Neural cell (in vitro differentiated cells): ENCODE measurements at regions not wholly inside any gene's neighbourhood (a gene's known extent, or its start where the extent isn't known, plus 50 kb on each side); places are given as distances from the start of the nearest gene placed in this dataset.

Experiments used
- H2AFZ ChIP-seq: fragments of 200-600, 300-800 bp; sonication (generic), shearing (Covaris generic); 2 replicates; pipeline ENCODE4 v1.6.0; 2014; ENCODE audit warnings: low read depth, mild to moderate bottlenecking, antibody characterized with exemption, low read length, moderate library complexity
- H3F3A ChIP-seq: fragments of 200-600 bp; shearing (Covaris generic); 2 replicates; pipeline ENCODE4 v1.6.1; 2016; ENCODE audit warnings: mild to moderate bottlenecking, moderate library complexity, mixed read lengths, antibody characterized with exemption, low read length; ENCODE audit not compliant: insufficient read depth, poor library complexity, severe bottlenecking
- H3K27ac ChIP-seq: fragments of 200-600, 300-800 bp; sonication (generic), shearing (Covaris generic); 2 replicates; pipeline ENCODE4 v1.5.1; 2014; ENCODE audit warnings: mild to moderate bottlenecking, low read length, moderate library complexity
- H3K27me3 ChIP-seq: fragments of 300-800, 200-600 bp; sonication (generic), shearing (Covaris generic); 2 replicates; pipeline ENCODE4 v1.6.0; 2014; ENCODE audit warnings: mild to moderate bottlenecking, low read depth, low read length, moderate library complexity; ENCODE audit not compliant: insufficient read depth
- H3K36me3 ChIP-seq: fragments of 300-800, 200-600 bp; sonication (generic), shearing (Covaris generic); 2 replicates; pipeline ENCODE4 v1.5.1; 2014; ENCODE audit warnings: mild to moderate bottlenecking, antibody characterized with exemption, low read length, moderate library complexity; ENCODE audit not compliant: insufficient read depth
- H3K4me2 ChIP-seq: fragments of 300-800, 200-600 bp; sonication (generic), shearing (Covaris generic); 2 replicates; pipeline ENCODE4 v1.6.0; 2014; ENCODE audit warnings: mild to moderate bottlenecking, low read length
- H3K4me3 ChIP-seq: fragments of 300-800, 200-600 bp; sonication (generic), shearing (Covaris generic); 2 replicates; pipeline ENCODE4 v1.5.1; 2014; ENCODE audit warnings: mild to moderate bottlenecking, low read length, moderate library complexity
- H3K79me2 ChIP-seq: fragments of 200-600 bp; shearing (Covaris generic); replicated peaks from 2 replicates; pipeline ENCODE4 v1.6.0; 2014; ENCODE audit warnings: mild to moderate bottlenecking, low read length, moderate library complexity; ENCODE audit not compliant: insufficient read depth
- H3K9ac ChIP-seq: fragments of 300-800, 200-600 bp; sonication (generic), shearing (Covaris generic); 2 replicates; pipeline ENCODE4 v1.6.1; 2016; ENCODE audit warnings: mild to moderate bottlenecking, low read length, mixed read lengths
- H3K9me2 ChIP-seq: fragments of 200-600 bp; shearing (Covaris generic); 2 replicates; pipeline ENCODE4 v1.6.1; 2016; ENCODE audit warnings: mild to moderate bottlenecking, low read length, mixed read lengths; ENCODE audit not compliant: insufficient read depth
- H3K9me3 ChIP-seq: fragments of 200-600, 300-800 bp; sonication (generic), shearing (Covaris generic); 2 replicates; pipeline ENCODE4 v1.6.1; 2016; ENCODE audit warnings: mild to moderate bottlenecking, mixed run types, low read length, moderate library complexity, mixed read lengths
- H4K20me1 ChIP-seq: fragments of 200-600 bp; shearing (Covaris generic); 2 replicates; pipeline ENCODE4 v1.6.1; 2016; ENCODE audit warnings: mild to moderate bottlenecking, mixed run types; ENCODE audit not compliant: insufficient read depth
- EP300 ChIP-seq: fragments of 450-650 bp; conservative IDR thresholded peaks from 2 replicates; pipeline ENCODE4 v1.6.1; 2014; ENCODE audit warnings: antibody characterized with exemption, mild to moderate bottlenecking, moderate library complexity; ENCODE audit not compliant: poor library complexity, severe bottlenecking
- EZH2 ChIP-seq: fragments of 200-600, 300-800 bp; shearing (Covaris generic), sonication (generic); IDR thresholded peaks from 2 replicates; pipeline ENCODE4 v1.6.1; 2014; ENCODE audit warnings: antibody characterized with exemption, low read length, borderline replicate concordance, mild to moderate bottlenecking; ENCODE audit not compliant: insufficient read depth, poor library complexity, severe bottlenecking
- MXI1 ChIP-seq: fragments of 450-650 bp; conservative IDR thresholded peaks from 2 replicates; pipeline ENCODE4 v1.6.1; 2014; ENCODE audit warnings: antibody characterized with exemption, mild to moderate bottlenecking; ENCODE audit not compliant: poor library complexity, severe bottlenecking
- POLR2AphosphoS5 ChIP-seq: IDR thresholded peaks from 2 replicates; pipeline ENCODE4 v1.6.1; 2012
- RAD21 ChIP-seq: fragments of 450-650 bp; conservative IDR thresholded peaks from 2 replicates; pipeline ENCODE4 v1.6.1; 2014; ENCODE audit warnings: antibody characterized with exemption, mild to moderate bottlenecking, moderate library complexity
- SMC3 ChIP-seq: fragments of 450-650 bp; conservative IDR thresholded peaks from 2 replicates; pipeline ENCODE4 v1.6.1; 2014; ENCODE audit warnings: antibody characterized with exemption, mild to moderate bottlenecking, moderate library complexity; ENCODE audit not compliant: poor library complexity
- TAF1 ChIP-seq: IDR thresholded peaks from 2 replicates; pipeline ENCODE4 v1.6.1; 2012; ENCODE audit warnings: low read depth
- TF ChIP-seq, protein P1 (sequence below): fragments of 450-650 bp; IDR thresholded peaks from 2 replicates; pipeline ENCODE4 v1.5.1; 2014; ENCODE audit warnings: antibody characterized with exemption, mild to moderate bottlenecking, moderate library complexity; ENCODE audit not compliant: poor library complexity, severe bottlenecking
- TF ChIP-seq, protein P2 (sequence below): IDR thresholded peaks from 2 replicates; pipeline ENCODE4 v1.6.1; 2012; ENCODE audit warnings: borderline replicate concordance

DNA sequence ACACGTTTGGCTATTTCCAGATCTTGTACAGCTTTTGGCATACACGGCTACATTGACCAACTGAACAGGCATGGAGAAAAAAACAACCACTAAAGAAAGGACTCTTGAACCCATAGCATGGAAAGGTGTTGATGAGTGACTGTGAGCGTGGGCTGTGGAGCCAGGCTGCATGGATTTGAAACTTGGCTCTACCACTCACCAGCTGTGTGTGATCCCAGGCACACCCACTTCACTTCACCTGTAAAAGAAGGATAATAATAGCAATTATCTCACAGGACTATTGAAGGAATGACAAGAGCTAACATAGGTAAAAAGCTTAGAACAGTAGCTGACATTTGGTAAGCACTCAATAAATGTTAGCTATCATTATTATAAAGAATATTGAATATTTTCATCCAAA, 301.7 kb upstream of the CPEB2 start:
- Histone ChIP-seq H3K36me3 (no peaks in the 10 kb centered on the region), H3K79me2 (no peaks in the 10 kb centered on the region), H3K27me3 (no peaks in the 10 kb centered on the region), H3K9ac (no peak overlapping the region), H3K9me3 (no peaks in the 10 kb centered on the region), H3K4me3 (no peak overlapping the region), H4K20me1 (no peaks in the 10 kb centered on the region), H3F3A (no peaks in the 10 kb centered on the region), H3K4me2 (no peak overlapping the region), H3K27ac (no peak overlapping the region), H3K9me2 (no peaks in the 10 kb centered on the region), H2AFZ (no peak overlapping the region)
- no peak for TF ChIP-seq RAD21
- TF ChIP-seq POLR2AphosphoS5: no peak
- TF ChIP-seq EP300: no peak
- TF ChIP-seq, protein P1, sequence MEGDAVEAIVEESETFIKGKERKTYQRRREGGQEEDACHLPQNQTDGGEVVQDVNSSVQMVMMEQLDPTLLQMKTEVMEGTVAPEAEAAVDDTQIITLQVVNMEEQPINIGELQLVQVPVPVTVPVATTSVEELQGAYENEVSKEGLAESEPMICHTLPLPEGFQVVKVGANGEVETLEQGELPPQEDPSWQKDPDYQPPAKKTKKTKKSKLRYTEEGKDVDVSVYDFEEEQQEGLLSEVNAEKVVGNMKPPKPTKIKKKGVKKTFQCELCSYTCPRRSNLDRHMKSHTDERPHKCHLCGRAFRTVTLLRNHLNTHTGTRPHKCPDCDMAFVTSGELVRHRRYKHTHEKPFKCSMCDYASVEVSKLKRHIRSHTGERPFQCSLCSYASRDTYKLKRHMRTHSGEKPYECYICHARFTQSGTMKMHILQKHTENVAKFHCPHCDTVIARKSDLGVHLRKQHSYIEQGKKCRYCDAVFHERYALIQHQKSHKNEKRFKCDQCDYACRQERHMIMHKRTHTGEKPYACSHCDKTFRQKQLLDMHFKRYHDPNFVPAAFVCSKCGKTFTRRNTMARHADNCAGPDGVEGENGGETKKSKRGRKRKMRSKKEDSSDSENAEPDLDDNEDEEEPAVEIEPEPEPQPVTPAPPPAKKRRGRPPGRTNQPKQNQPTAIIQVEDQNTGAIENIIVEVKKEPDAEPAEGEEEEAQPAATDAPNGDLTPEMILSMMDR: no peak

GRCh38 chr4:14701389-14701788, 300.9 kb upstream of the CPEB2 start:
- Histone ChIP-seq H2AFZ (no peak overlapping the region), H3K79me2 (no peaks in the 10 kb centered on the region), H3K9me2 (no peaks in the 10 kb centered on the region), H4K20me1 (no peaks in the 10 kb centered on the region), H3K27me3 (no peaks in the 10 kb centered on the region), H3K4me2 (no peak overlapping the region), H3K9ac (no peak overlapping the region), H3F3A (no peaks in the 10 kb centered on the region), H3K4me3 (no peak overlapping the region), H3K9me3 (no peaks in the 10 kb centered on the region), H3K36me3 (no peaks in the 10 kb centered on the region), H3K27ac (no peak overlapping the region)
- TF ChIP-seq SMC3 (no peak), EZH2 (no peak), RAD21 (no peak), POLR2AphosphoS5 (no peak), TAF1 (no peak), EP300 (no peak), MXI1 (no peak)
- TF ChIP-seq, protein P1: no peak
- TF ChIP-seq, protein P2, sequence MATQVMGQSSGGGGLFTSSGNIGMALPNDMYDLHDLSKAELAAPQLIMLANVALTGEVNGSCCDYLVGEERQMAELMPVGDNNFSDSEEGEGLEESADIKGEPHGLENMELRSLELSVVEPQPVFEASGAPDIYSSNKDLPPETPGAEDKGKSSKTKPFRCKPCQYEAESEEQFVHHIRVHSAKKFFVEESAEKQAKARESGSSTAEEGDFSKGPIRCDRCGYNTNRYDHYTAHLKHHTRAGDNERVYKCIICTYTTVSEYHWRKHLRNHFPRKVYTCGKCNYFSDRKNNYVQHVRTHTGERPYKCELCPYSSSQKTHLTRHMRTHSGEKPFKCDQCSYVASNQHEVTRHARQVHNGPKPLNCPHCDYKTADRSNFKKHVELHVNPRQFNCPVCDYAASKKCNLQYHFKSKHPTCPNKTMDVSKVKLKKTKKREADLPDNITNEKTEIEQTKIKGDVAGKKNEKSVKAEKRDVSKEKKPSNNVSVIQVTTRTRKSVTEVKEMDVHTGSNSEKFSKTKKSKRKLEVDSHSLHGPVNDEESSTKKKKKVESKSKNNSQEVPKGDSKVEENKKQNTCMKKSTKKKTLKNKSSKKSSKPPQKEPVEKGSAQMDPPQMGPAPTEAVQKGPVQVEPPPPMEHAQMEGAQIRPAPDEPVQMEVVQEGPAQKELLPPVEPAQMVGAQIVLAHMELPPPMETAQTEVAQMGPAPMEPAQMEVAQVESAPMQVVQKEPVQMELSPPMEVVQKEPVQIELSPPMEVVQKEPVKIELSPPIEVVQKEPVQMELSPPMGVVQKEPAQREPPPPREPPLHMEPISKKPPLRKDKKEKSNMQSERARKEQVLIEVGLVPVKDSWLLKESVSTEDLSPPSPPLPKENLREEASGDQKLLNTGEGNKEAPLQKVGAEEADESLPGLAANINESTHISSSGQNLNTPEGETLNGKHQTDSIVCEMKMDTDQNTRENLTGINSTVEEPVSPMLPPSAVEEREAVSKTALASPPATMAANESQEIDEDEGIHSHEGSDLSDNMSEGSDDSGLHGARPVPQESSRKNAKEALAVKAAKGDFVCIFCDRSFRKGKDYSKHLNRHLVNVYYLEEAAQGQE: no peak
